Heart left ventricle (tissue), 16 donors: ENCODE measurements at regions not wholly inside any gene's neighbourhood (a gene's known extent, or its start where the extent isn't known, plus 50 kb on each side); places are given as distances from the start of the nearest gene placed in this dataset.
A peak's percentile ranks its signal among the peaks of the same experiment; 100 is the strongest.

Experiments
- ATAC-seq, 4 donors: fragments of 200-7000 bp; cut with Tn5 transposase; one replicate each; pipeline ENCODE4 v1.9.1; 2020 to 2022; ENCODE audit warnings: moderate library complexity in 4 of 4, mild to moderate bottlenecking in 3 of 4, moderate number of reproducible peaks in 1 of 4
- DNase-seq, 5 donors: peaks; one replicate each; pipeline ENCODE4 v3.0.0-alpha.2; 2020
- H3K27ac ChIP-seq, 12 donors: fragments of 200-600 bp; sonication (generic) in 4 of 12; one replicate each; pipeline versions ENCODE4 v1.5.0 to v1.8.0; 2016 to 2022; ENCODE audit warnings: mild to moderate bottlenecking in 2 of 12
- H3K27me3 ChIP-seq, 9 donors: fragments of 200-600 bp; sonication (generic) in 2 of 9; one replicate each; pipeline versions ENCODE4 v1.5.1 to v1.8.0; 2016 to 2022; ENCODE audit warnings: mild to moderate bottlenecking in 3 of 9
- H3K36me3 ChIP-seq, 9 donors: fragments of 200-600 bp; sonication (generic) in 2 of 9; one replicate each; pipeline versions ENCODE4 v1.5.0 to v1.8.0; 2018 to 2022; ENCODE audit warnings: mild to moderate bottlenecking in 2 of 9
- H3K4me1 ChIP-seq, 12 donors: fragments of 200-600 bp; sonication (generic) in 4 of 12; one replicate each; pipeline versions ENCODE4 v1.5.0 to v1.8.0; 2016 to 2022; ENCODE audit warnings: mild to moderate bottlenecking in 3 of 12
- H3K4me3 ChIP-seq, 12 donors: fragments of 200-600 bp; sonication (generic) in 4 of 12; one replicate each; pipeline versions ENCODE4 v1.5.0 to v1.8.0; 2017 to 2022; ENCODE audit warnings: mild to moderate bottlenecking in 9 of 12, moderate library complexity in 4 of 12
- H3K9me3 ChIP-seq, 12 donors: fragments of 200-600 bp; sonication (generic) in 4 of 12; one replicate each; pipeline versions ENCODE4 v1.5.0 to v1.8.0; 2016 to 2022; ENCODE audit warnings: mild to moderate bottlenecking in 1 of 12
- POLR2A ChIP-seq, 2 donors: fragments of 450-650 bp; IDR thresholded peaks; one replicate each; pipeline ENCODE4 v1.6.1; 2017; ENCODE audit warnings: antibody characterized with exemption in 2 of 2, mild to moderate bottlenecking in 2 of 2, moderate library complexity in 2 of 2
- WGBS, 4 donors: extraction: QIAGEN DNeasy Blood & Tissue Kit in 2 of 4; methylation state at CpG; one replicate each; pipeline versions ENCODE4 v1.1.5 to v1.1.7; 2013 to 2018; 5-methylcytosine and 5-hydroxymethylcytosine counted together
- intact Hi-C, 10 donors: fragments of 100-400 bp; cut with DNase I; formaldehyde crosslinking; loops; one replicate each; pipeline versions ENCODE4 v1.11.1 to v1.14.2; 2022
- TF ChIP-seq, protein P1 (sequence below), 12 donors: fragments of 200-600 bp; sonication (generic) in 4 of 12; IDR thresholded peaks; one replicate each; pipeline versions ENCODE4 v1.5.0 to v1.8.0; 2018 to 2022; ENCODE audit warnings: antibody characterized with exemption in 12 of 12, mild to moderate bottlenecking in 5 of 12
- donor health status: ischemic (EF 13 %, LVEDD 7.1; RV severe dilation, severe dysfunction).
- donor health status: healthy with polysubstance abuse.
- donor health status: DM: no; HTN: yes; CAD: no.
- donor health status: DM: no; HTN: no; CAD: no.
- donor health status: ischemic (EF 25% LVEDD 6.9; RV normal size, moderate dysfunction).
- donor health status: ischemic (EF 25% LVEDD 5.7; RV mildly dilated, moderate dysfunction).
- donor health status: healthy.
- donor health status: DM: yes; HTN: yes; CAD: no.
- donor health status: ischemic (EF 35%, LVEDD 5.7; RV mildly dilated, moderate dysfunction).
- donor health status: nonischemic (EF 11% LVEDD 7.7; RV severe dilation, severe dysfunction).
- donor health status: DM: yes; HTN: yes; CAD: no.
- donor health status: PGD.
- donor health status: ischemic (EF 29% LVEDD 5.4; RV normal size, mild dysfunction).
- donor health status: nonischemic (EF 23%, LVEDD 6.1; RV moderate dilation, normal function).

DNA sequence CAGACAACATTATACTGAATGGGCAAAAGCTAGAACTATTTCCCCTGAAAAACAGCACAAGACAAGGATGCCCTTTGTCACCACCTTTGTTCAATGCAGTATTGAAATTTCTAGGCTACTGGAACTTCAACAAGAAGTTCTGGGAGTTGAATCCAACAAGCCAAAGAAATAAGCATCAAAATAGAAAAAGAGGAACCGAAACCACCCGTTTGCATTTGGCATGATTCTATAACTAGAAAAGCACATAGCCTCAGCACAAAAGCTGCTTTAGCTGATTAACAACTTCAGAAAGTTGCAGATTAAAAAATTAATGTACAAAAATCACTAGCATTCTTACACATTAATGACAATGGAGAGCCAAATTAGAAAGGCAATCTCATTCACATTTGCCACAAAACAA is 79.6 kb upstream of the KDM5D start:
- Histone ChIP-seq H3K4me1 (no peaks in the 10 kb centered on the region), H3K36me3 (no peaks in the 10 kb centered on the region), H3K9me3 (no peaks in the 10 kb centered on the region), H3K27me3 (no peaks in the 10 kb centered on the region), H3K4me3 (no peak overlapping the region), H3K27ac (no peak overlapping the region)
- DNase-seq (no peak), ATAC-seq (no peak)
- WGBS, 4 donors = 61 to 73% methylated on average over 2 of the region's 2 CpGs; no CpG with 5 or more reads in 2 of the 4 donors
- intact Hi-C loops = no loop called here
- TF ChIP-seq, protein P1, sequence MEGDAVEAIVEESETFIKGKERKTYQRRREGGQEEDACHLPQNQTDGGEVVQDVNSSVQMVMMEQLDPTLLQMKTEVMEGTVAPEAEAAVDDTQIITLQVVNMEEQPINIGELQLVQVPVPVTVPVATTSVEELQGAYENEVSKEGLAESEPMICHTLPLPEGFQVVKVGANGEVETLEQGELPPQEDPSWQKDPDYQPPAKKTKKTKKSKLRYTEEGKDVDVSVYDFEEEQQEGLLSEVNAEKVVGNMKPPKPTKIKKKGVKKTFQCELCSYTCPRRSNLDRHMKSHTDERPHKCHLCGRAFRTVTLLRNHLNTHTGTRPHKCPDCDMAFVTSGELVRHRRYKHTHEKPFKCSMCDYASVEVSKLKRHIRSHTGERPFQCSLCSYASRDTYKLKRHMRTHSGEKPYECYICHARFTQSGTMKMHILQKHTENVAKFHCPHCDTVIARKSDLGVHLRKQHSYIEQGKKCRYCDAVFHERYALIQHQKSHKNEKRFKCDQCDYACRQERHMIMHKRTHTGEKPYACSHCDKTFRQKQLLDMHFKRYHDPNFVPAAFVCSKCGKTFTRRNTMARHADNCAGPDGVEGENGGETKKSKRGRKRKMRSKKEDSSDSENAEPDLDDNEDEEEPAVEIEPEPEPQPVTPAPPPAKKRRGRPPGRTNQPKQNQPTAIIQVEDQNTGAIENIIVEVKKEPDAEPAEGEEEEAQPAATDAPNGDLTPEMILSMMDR (IDR thresholded peaks at IDR 0.05) = no peak
- no peak for TF ChIP-seq POLR2A (IDR thresholded peaks at IDR 0.05)

DNA sequence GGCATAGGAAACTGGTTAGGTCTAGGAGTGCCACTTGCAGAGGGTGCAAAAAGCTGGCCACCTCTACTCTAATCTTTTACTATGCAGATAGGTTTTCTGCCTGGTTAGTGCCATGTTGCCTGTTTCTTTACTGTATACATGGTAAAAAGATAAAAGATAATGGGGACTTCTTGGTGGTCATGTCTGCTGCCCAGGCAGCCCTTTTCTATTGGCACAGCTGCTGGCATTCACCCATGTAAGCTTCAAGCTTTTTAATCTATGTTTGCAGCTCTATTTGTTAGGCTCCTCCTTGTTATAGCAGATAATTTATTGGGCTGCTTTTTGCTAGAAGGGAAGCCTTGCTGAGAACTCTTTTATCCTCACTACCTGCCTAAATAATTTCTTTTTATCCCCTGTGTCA is 74.0 kb upstream of the KDM5D start:
- Histone ChIP-seq H3K4me1 (no peaks in the 10 kb centered on the region), H3K9me3 (no peaks in the 10 kb centered on the region), H3K27ac (no peak overlapping the region), H3K27me3 (no peaks in the 10 kb centered on the region), H3K4me3 (no peak overlapping the region), H3K36me3 (no peaks in the 10 kb centered on the region)
- ATAC-seq (no peak), DNase-seq (no peak)
- TF ChIP-seq POLR2A (IDR thresholded peaks at IDR 0.05) = no peak
- TF ChIP-seq, protein P1 (IDR thresholded peaks at IDR 0.05) = no peak
- intact Hi-C loops = loop anchor here in 1 of 10 donors (10.0 kb wide), 1 partner anchor 54 kb away; no protein-coding TSS in a partner anchor

DNA sequence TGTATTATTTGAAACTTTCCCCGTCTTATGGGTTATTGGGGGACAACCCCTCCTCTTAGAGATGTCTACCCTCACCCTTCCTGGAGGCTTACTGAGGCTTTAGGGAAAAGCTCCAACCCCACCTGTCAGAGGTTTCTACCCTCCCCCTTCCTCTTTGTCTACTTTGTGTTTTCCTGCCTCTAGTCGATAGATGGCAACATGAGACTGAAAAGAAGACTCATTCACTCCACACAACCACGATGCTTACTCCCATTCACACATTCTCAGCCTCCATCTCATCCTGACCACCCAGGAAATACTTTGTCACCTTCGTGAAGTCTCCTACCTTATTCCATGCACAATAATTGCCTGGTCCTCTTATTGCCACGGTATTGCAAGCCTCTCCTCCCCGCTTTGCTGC is 72.4 kb upstream of the KDM5D start:
- Histone ChIP-seq H3K36me3 (no peaks in the 10 kb centered on the region), H3K9me3 (no peaks in the 10 kb centered on the region), H3K4me3 (peak overlapping the region in 1 of 12 donors; percentile 31), H3K27me3 (no peaks in the 10 kb centered on the region), H3K27ac (no peak overlapping the region), H3K4me1 (no peaks in the 10 kb centered on the region)
- no peak for DNase-seq
- WGBS, 4 donors = 39 to 41% methylated on average over 6 of the region's 6 CpGs; no CpG with 5 or more reads in 2 of the 4 donors
- peak in 1 of 4 donors; percentile 58 for ATAC-seq
- intact Hi-C loops = loop anchor here in 1 of 10 donors (10.0 kb wide), 1 partner anchor 52 kb away; no protein-coding TSS in a partner anchor
- TF ChIP-seq, protein P1 (IDR thresholded peaks at IDR 0.05) = peak in 3 of 12 donors; percentile 12 to 27 (median 19)
- no peak for TF ChIP-seq POLR2A (IDR thresholded peaks at IDR 0.05)

DNA sequence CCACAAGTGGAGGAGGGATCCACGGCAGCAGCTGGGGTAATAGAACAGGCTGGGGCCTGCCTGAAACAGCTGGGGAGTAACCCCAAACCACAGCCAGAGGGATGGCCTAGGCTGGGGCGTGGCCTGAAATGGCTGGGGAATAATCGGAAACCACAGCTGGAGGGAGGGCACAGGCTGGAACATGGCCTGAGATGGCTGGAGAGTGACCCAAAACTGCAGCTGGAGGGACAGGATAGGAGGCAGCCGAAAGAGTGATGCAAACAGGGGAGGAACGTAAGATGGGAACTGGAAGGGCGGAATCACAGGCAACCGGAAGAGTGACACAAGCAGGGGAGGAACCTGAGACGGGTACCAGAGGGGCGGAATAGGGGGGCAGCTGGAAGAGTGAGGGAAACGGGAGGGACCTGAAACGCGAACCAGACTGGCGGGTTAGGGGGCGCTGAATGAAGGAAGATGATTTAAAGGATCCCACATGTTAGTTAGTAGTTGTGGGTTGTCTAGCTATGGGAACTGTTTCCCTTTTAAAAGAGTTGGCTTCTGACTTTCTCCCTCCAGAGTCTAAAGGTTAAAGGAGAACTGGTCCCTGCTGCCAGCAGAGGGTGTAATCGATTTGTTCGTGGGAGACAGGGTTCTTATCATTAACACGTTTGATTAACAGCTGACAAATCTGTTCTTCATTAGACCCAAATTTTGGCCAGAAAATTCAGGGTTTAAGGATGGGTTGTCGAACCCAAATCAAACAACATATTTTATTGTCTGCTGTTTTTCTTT is 71.7 kb upstream of the KDM5D start:
- peak overlapping the region in 2 of 12 donors; percentile 30 to 52 for H3K27ac ChIP-seq
- TF ChIP-seq POLR2A (IDR thresholded peaks at IDR 0.05) = no peak
- TF ChIP-seq, protein P1 (IDR thresholded peaks at IDR 0.05) = no peak
- H3K36me3 ChIP-seq = no peaks in the 10 kb centered on the region
- peak in 2 of 4 donors; percentile 55 to 88 for ATAC-seq
- WGBS, 4 donors = 33 to 37% methylated on average over 18 of the region's 18 CpGs; no CpG with 5 or more reads in 2 of the 4 donors
- DNase-seq = peak in 3 of 5 donors; percentile 22 to 42 (median 27)
- intact Hi-C loops = loop anchor here in 1 of 10 donors (10.0 kb wide), 1 partner anchor 51 kb away; no protein-coding TSS in a partner anchor
- no peaks in the 10 kb centered on the region for H3K4me1 ChIP-seq
- H3K27me3 ChIP-seq = no peaks in the 10 kb centered on the region
- H3K9me3 ChIP-seq = no peaks in the 10 kb centered on the region
- H3K4me3 ChIP-seq = peak overlapping the region in 4 of 12 donors; percentile 9 to 31 (median 23)
